GM18867 (cell line): ENCODE measurements at regions not wholly inside any gene's neighbourhood (a gene's known extent, or its start where the extent isn't known, plus 50 kb on each side); places are given as distances from the start of the nearest gene placed in this dataset.
"Not testable (repeated sequence)": the region's sequence is repeated elsewhere in the genome, so short reads cannot be mapped to it uniquely, and the experiment has no call there.

ENCODE experiments used
- ATAC-seq: cut with Tn5 transposase; IDR thresholded peaks from one replicate; pipeline ENCODE4 v1.9.1; 2021; ENCODE audit warnings: mild to moderate bottlenecking, moderate library complexity; ENCODE audit not compliant: unreplicated experiment

- no peak for ATAC-seq
Observed at GRCh38 chr5:103800741-103801495, 238.3 kb upstream of the NUDT12 start.

GRCh38 chr5:103793595-103794182, 231.1 kb upstream of the NUDT12 start:
- no peak for ATAC-seq

GRCh38 chr5:103785569-103785968, 223.0 kb upstream of the NUDT12 start:
- no peak for ATAC-seq

GRCh38 chr5:103783669-103784068, 221.1 kb upstream of the NUDT12 start:
- ATAC-seq: no peak

GRCh38 chr5:103780794-103781193, 218.2 kb upstream of the NUDT12 start:
- no peak for ATAC-seq

GRCh38 chr5:103774721-103775120, 212.1 kb upstream of the NUDT12 start:
- ATAC-seq: no peak

GRCh38 chr5:103772248-103772647, 209.7 kb upstream of the NUDT12 start:
- ATAC-seq: no peak

GRCh38 chr5:103764403-103764802, 201.8 kb upstream of the NUDT12 start:
- ATAC-seq: no peak

- no peak for ATAC-seq
Observed at GRCh38 chr5:103758996-103759395, 196.4 kb upstream of the NUDT12 start.

GRCh38 chr5:103755974-103756373, 193.4 kb upstream of the NUDT12 start:
- no peak for ATAC-seq

GRCh38 chr5:103745353-103746065, 182.9 kb upstream of the NUDT12 start:
- ATAC-seq: no peak

- ATAC-seq: no peak
Observed at GRCh38 chr5:103744159-103744558, 181.6 kb upstream of the NUDT12 start.

- no peak for ATAC-seq
Observed at GRCh38 chr5:103743421-103743820, 180.8 kb upstream of the NUDT12 start.

- ATAC-seq: no peak
Observed at GRCh38 chr5:103741984-103742383, 179.4 kb upstream of the NUDT12 start.

- not testable (repeated sequence) for ATAC-seq
Observed at GRCh38 chr5:103736343-103736742, 173.8 kb upstream of the NUDT12 start.

GRCh38 chr5:103724271-103724670, 161.7 kb upstream of the NUDT12 start:
- ATAC-seq: no peak

- no peak for ATAC-seq
Observed at GRCh38 chr5:103721183-103721582, 158.6 kb upstream of the NUDT12 start.

- ATAC-seq: no peak
Observed at GRCh38 chr5:103718108-103718507, 155.5 kb upstream of the NUDT12 start.

GRCh38 chr5:103708601-103709000, 146.0 kb upstream of the NUDT12 start:
- ATAC-seq: no peak

- ATAC-seq: no peak
Observed at GRCh38 chr5:103706939-103707682, 144.5 kb upstream of the NUDT12 start.

GRCh38 chr5:103703617-103704016, 141.0 kb upstream of the NUDT12 start:
- no peak for ATAC-seq
